H9 (cell line): ENCODE measurements at regions not wholly inside any gene's neighbourhood (a gene's known extent, or its start where the extent isn't known, plus 50 kb on each side); places are given as distances from the start of the nearest gene placed in this dataset.

ENCODE experiments used
- DNase-seq: peaks from one replicate; pipeline ENCODE4 v3.0.0-alpha.2; 2017
- H2AFZ ChIP-seq: one replicate; pipeline ENCODE4 v1.6.1; 2013; ENCODE audit warnings: mild to moderate bottlenecking, low read length, control low read depth, moderate library complexity
- H2AK5ac ChIP-seq: 2 replicates; pipeline ENCODE4 v1.6.1; 2013; ENCODE audit warnings: low read length, control low read depth, mixed read lengths; ENCODE audit not compliant: insufficient read length
- H2BK120ac ChIP-seq: one replicate; pipeline ENCODE4 v1.6.1; 2013; ENCODE audit warnings: low read depth, mild to moderate bottlenecking, low read length, control low read depth, inconsistent platforms; ENCODE audit not compliant: poor library complexity, severe bottlenecking
- H2BK12ac ChIP-seq: 2 replicates; pipeline ENCODE4 v1.6.1; 2013; ENCODE audit warnings: low read length, control low read depth, mixed read lengths, low read depth; ENCODE audit not compliant: insufficient read length
- H2BK15ac ChIP-seq: 2 replicates; pipeline ENCODE4 v1.6.1; 2013; ENCODE audit warnings: low read depth, low read length, control low read depth
- H2BK20ac ChIP-seq: one replicate; pipeline ENCODE4 v1.6.1; 2013; ENCODE audit warnings: low read depth, mild to moderate bottlenecking, low read length, control low read depth, inconsistent platforms; ENCODE audit not compliant: poor library complexity, severe bottlenecking
- H2BK5ac ChIP-seq: 2 replicates; pipeline ENCODE4 v1.6.1; 2013; ENCODE audit warnings: low read length, control low read depth, mixed read lengths; ENCODE audit not compliant: insufficient read length
- H3K14ac ChIP-seq: 2 replicates; pipeline ENCODE4 v1.6.1; 2013; ENCODE audit warnings: low read length, control low read depth; ENCODE audit not compliant: insufficient read depth
- H3K18ac ChIP-seq: 2 replicates; pipeline ENCODE4 v1.6.1; 2013; ENCODE audit warnings: low read depth, mild to moderate bottlenecking, mixed read lengths, low read length, control low read depth; ENCODE audit not compliant: insufficient read length
- H3K23ac ChIP-seq: 2 replicates; pipeline ENCODE4 v1.6.1; 2013; ENCODE audit warnings: low read length, control low read depth, mixed read lengths, low read depth; ENCODE audit not compliant: insufficient read length
- H3K23me2 ChIP-seq: 2 replicates; pipeline ENCODE4 v1.6.1; 2013; ENCODE audit warnings: low read depth, mild to moderate bottlenecking, mixed read lengths, low read length, control low read depth; ENCODE audit not compliant: insufficient read length, poor library complexity, severe bottlenecking
- H3K27ac ChIP-seq: 2 replicates; pipeline ENCODE4 v1.5.1; 2013; ENCODE audit warnings: low read length, control low read depth, mixed read lengths, low read depth; ENCODE audit not compliant: insufficient read length
- H3K27me3 ChIP-seq: 2 replicates; pipeline ENCODE4 v1.6.1; 2013; ENCODE audit warnings: low read length, control low read depth, inconsistent platforms; ENCODE audit not compliant: insufficient read depth
- H3K4ac ChIP-seq: 2 replicates; pipeline ENCODE4 v1.6.1; 2013; ENCODE audit warnings: low read depth, mild to moderate bottlenecking, control low read depth, inconsistent platforms, low read length, moderate library complexity
- H3K4me1 ChIP-seq: 2 replicates; pipeline ENCODE4 v1.6.1; 2013; ENCODE audit warnings: low read length, control low read depth, inconsistent platforms; ENCODE audit not compliant: insufficient read depth
- H3K4me2 ChIP-seq: 2 replicates; pipeline ENCODE4 v1.6.1; 2013; ENCODE audit warnings: low read length, control low read depth, mixed read lengths; ENCODE audit not compliant: insufficient read length, insufficient read depth
- H3K56ac ChIP-seq: 2 replicates; pipeline ENCODE4 v1.6.1; 2013; ENCODE audit warnings: low read depth, mild to moderate bottlenecking, mixed read lengths, low read length, control low read depth; ENCODE audit not compliant: insufficient read length
- H3K79me1 ChIP-seq: 2 replicates; pipeline ENCODE4 v1.6.1; 2013; ENCODE audit warnings: low read depth, mild to moderate bottlenecking, moderate library complexity, low read length, control low read depth, inconsistent platforms; ENCODE audit not compliant: insufficient read depth, poor library complexity, severe bottlenecking
- H3K79me2 ChIP-seq: 2 replicates; pipeline ENCODE4 v1.6.1; 2013; ENCODE audit warnings: low read length, control low read depth, inconsistent platforms; ENCODE audit not compliant: insufficient read depth
- H3K9ac ChIP-seq: 2 replicates; pipeline ENCODE4 v1.6.1; 2013; ENCODE audit warnings: low read length, control low read depth, mixed read lengths; ENCODE audit not compliant: insufficient read length; ENCODE audit errors: extremely low read depth
- H3K9me3 ChIP-seq: one replicate; pipeline ENCODE4 v1.6.1; 2013; ENCODE audit warnings: low read depth, low read length, inconsistent platforms; ENCODE audit not compliant: control insufficient read depth
- H3T11ph ChIP-seq: one replicate; pipeline ENCODE4 v1.6.1; 2013; ENCODE audit warnings: mild to moderate bottlenecking, low read length, control low read depth, inconsistent platforms
- H4K20me1 ChIP-seq: one replicate; pipeline ENCODE4 v1.6.1; 2013; ENCODE audit not compliant: control insufficient read depth, insufficient read length, insufficient read depth
- H4K5ac ChIP-seq: 2 replicates; pipeline ENCODE4 v1.6.1; 2013; ENCODE audit warnings: low read depth, mild to moderate bottlenecking, mixed read lengths, low read length, control low read depth; ENCODE audit not compliant: insufficient read length
- H4K8ac ChIP-seq: replicated peaks from 2 replicates; pipeline ENCODE4 v1.6.1; 2013; ENCODE audit warnings: low read length, control low read depth, mixed read lengths, low read depth; ENCODE audit not compliant: insufficient read length
- H4K91ac ChIP-seq: 2 replicates; pipeline ENCODE4 v1.6.1; 2013; ENCODE audit warnings: low read depth, mild to moderate bottlenecking, moderate library complexity, mixed read lengths, low read length, control low read depth; ENCODE audit not compliant: insufficient read length
- H3K27ac Mint-ChIP-seq, 3 experiments: 2 replicates in 2 of 3; 3 replicates in 1 of 3; pipeline ENCODE4 v1.8.0; 2020 to 2021; ENCODE audit warnings: mixed read lengths in 3 of 3, mild to moderate bottlenecking in 1 of 3, moderate library complexity in 1 of 3
- H3K27me3 Mint-ChIP-seq: 2 replicates; pipeline ENCODE4 v1.8.0; 2021; ENCODE audit warnings: low read depth, mild to moderate bottlenecking, moderate library complexity, mixed read lengths
- H3K36me3 Mint-ChIP-seq, 3 experiments: 2 replicates in 2 of 3; 3 replicates in 1 of 3; pipeline ENCODE4 v1.8.0; 2020 to 2021; ENCODE audit warnings: low read depth in 3 of 3, mixed read lengths in 3 of 3; ENCODE audit not compliant: insufficient read depth in 1 of 3
- H3K4me1 Mint-ChIP-seq, 2 experiments: 2 replicates each; pipeline ENCODE4 v1.8.0; 2020; ENCODE audit warnings: mixed read lengths in 2 of 2
- H3K4me3 Mint-ChIP-seq, 2 experiments: 2 replicates in 1 of 2; 3 replicates in 1 of 2; pipeline ENCODE4 v1.8.0; 2020 to 2021; ENCODE audit warnings: mild to moderate bottlenecking in 2 of 2, mixed read lengths in 2 of 2, moderate library complexity in 1 of 2
- H3K9me3 Mint-ChIP-seq, 2 experiments: 2 replicates in 1 of 2; 3 replicates in 1 of 2; pipeline ENCODE4 v1.8.0; 2020; ENCODE audit warnings: mild to moderate bottlenecking in 2 of 2, mixed read lengths in 2 of 2, moderate library complexity in 1 of 2
- WGBS: extraction: QIAGEN DNeasy Blood & Tissue Kit; methylation state at CpG from one replicate; pipeline ENCODE4 v1.1.7; 2013; ENCODE audit warnings: missing lambda C conversion rate, low lambda C conversion rate, mixed read lengths; ENCODE audit not compliant: insufficient read length; ENCODE audit errors: extremely low coverage; 5-methylcytosine and 5-hydroxymethylcytosine counted together
- TF ChIP-seq, protein P1 (sequence below): fragments of 200-600 bp; sonication (generic); conservative IDR thresholded peaks from 3 replicates; pipeline ENCODE4 v1.8.0; 2021; ENCODE audit warnings: antibody characterized with exemption, mild to moderate bottlenecking

DNA sequence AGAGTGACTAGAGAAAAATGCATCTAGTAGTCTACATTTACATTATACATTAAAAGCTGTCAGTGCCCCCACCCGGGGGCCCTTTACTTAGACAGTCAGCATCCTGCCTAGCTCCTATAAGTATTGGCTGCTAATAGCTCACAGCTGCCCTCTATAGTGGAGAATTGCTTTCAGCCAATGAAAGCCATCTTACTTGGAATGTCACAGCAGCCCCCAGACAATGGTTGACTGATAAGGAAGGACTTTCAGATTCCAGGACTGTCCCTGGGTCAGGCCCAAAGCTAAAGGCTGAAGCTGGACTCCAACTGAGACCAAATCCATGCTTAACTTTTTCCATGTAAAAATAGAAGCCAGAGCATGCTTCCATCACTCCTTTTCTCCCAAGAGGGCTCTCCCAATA is 196.9 kb downstream of the ANKRD50 start:
- no peak overlapping the region for H3K18ac ChIP-seq
- Mint-ChIP-seq H3K27me3 (no peaks in the 10 kb centered on the region), H3K4me1 (peaks cover 4 to 8% of the 10 kb centered on the region in 2 experiments; a peak in 3 of 4 replicates), H3K4me3 (no peak overlapping the region), H3K36me3 (no peaks in the 10 kb centered on the region), H3K27ac (no peak overlapping the region), H3K9me3 (no peaks in the 10 kb centered on the region)
- no peak for DNase-seq
- no peak overlapping the region for H3K4me2 ChIP-seq
- no peak overlapping the region for H4K8ac ChIP-seq
- H4K91ac ChIP-seq, result no peak overlapping the region
- no peak overlapping the region for H3K9ac ChIP-seq
- no peak overlapping the region for H3K56ac ChIP-seq
- no peak overlapping the region for H3T11ph ChIP-seq
- no peaks in the 10 kb centered on the region for H3K79me2 ChIP-seq
- H3K4ac ChIP-seq, result no peak overlapping the region
- no peaks in the 10 kb centered on the region for H4K20me1 ChIP-seq
- no peak overlapping the region for H2BK5ac ChIP-seq
- TF ChIP-seq, protein P1, sequence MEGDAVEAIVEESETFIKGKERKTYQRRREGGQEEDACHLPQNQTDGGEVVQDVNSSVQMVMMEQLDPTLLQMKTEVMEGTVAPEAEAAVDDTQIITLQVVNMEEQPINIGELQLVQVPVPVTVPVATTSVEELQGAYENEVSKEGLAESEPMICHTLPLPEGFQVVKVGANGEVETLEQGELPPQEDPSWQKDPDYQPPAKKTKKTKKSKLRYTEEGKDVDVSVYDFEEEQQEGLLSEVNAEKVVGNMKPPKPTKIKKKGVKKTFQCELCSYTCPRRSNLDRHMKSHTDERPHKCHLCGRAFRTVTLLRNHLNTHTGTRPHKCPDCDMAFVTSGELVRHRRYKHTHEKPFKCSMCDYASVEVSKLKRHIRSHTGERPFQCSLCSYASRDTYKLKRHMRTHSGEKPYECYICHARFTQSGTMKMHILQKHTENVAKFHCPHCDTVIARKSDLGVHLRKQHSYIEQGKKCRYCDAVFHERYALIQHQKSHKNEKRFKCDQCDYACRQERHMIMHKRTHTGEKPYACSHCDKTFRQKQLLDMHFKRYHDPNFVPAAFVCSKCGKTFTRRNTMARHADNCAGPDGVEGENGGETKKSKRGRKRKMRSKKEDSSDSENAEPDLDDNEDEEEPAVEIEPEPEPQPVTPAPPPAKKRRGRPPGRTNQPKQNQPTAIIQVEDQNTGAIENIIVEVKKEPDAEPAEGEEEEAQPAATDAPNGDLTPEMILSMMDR, result no peak; the same call in 2 of the 3 replicates
- no peak overlapping the region for H3K23ac ChIP-seq
- no peaks in the 10 kb centered on the region for H3K4me1 ChIP-seq
- H3K27me3 ChIP-seq, result no peaks in the 10 kb centered on the region
- H2AK5ac ChIP-seq, result no peak overlapping the region
- H3K79me1 ChIP-seq, result no peaks in the 10 kb centered on the region
- no peak overlapping the region for H2BK120ac ChIP-seq
- no peak overlapping the region for H2BK20ac ChIP-seq
- no peak overlapping the region for H2AFZ ChIP-seq
- no peak overlapping the region for H2BK12ac ChIP-seq
- no peaks in the 10 kb centered on the region for H3K23me2 ChIP-seq
- no peak overlapping the region for H3K27ac ChIP-seq
- no peak overlapping the region for H2BK15ac ChIP-seq
- H4K5ac ChIP-seq, result no peak overlapping the region
- no peaks in the 10 kb centered on the region for H3K9me3 ChIP-seq
- H3K14ac ChIP-seq, result no peak overlapping the region
- WGBS, result no CpG with 5 or more reads among the region's 1 CpG
